Fibroblast of pulmonary artery (primary cell): ENCODE measurements at regions not wholly inside any gene's neighbourhood (a gene's known extent, or its start where the extent isn't known, plus 50 kb on each side); places are given as distances from the start of the nearest gene placed in this dataset.
"Not testable (repeated sequence)": the region's sequence is repeated elsewhere in the genome, so short reads cannot be mapped to it uniquely, and the experiment has no call there.

Experiments used
- DNase-seq: peaks from one replicate; pipeline ENCODE4 v3.0.0-alpha.2; 2010; ENCODE audit warnings: low read depth
- H3K4me3 ChIP-seq: replicated peaks from 2 replicates; pipeline ENCODE4 v1.5.1; 2011; ENCODE audit warnings: low read depth, mild to moderate bottlenecking, control low read depth, low read length, moderate library complexity
- TF ChIP-seq, protein P1 (sequence below): IDR thresholded peaks from 2 replicates; pipeline ENCODE4 v1.5.1; 2011; ENCODE audit warnings: mild to moderate bottlenecking, control low read depth, low read length, inconsistent platforms; ENCODE audit errors: missing control alignments

DNA sequence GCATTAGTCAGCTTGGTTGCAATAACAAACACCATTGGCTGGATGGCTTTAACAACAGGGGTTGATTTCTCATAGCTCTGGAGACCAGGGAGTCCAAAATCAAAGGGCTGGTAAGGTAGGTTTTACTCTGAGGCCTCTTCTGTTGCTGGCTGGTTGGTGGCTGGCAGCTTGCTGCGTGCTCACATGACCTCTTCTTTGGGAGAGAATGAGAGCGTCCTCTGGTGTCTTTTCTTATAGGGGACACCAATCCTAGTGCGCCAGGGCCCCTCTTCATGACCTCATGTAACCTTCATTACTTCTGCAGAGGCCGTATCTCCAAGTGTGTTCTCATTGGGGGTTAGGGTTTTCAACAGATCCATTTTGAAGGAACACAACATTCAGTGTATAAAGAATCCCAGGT lies 1308.3 kb downstream of the TBC1D22A start:
- no peak for DNase-seq
- TF ChIP-seq, protein P1, sequence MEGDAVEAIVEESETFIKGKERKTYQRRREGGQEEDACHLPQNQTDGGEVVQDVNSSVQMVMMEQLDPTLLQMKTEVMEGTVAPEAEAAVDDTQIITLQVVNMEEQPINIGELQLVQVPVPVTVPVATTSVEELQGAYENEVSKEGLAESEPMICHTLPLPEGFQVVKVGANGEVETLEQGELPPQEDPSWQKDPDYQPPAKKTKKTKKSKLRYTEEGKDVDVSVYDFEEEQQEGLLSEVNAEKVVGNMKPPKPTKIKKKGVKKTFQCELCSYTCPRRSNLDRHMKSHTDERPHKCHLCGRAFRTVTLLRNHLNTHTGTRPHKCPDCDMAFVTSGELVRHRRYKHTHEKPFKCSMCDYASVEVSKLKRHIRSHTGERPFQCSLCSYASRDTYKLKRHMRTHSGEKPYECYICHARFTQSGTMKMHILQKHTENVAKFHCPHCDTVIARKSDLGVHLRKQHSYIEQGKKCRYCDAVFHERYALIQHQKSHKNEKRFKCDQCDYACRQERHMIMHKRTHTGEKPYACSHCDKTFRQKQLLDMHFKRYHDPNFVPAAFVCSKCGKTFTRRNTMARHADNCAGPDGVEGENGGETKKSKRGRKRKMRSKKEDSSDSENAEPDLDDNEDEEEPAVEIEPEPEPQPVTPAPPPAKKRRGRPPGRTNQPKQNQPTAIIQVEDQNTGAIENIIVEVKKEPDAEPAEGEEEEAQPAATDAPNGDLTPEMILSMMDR, result no peak
- no peak overlapping the region for H3K4me3 ChIP-seq

- no peak overlapping the region for H3K4me3 ChIP-seq
- no peak for DNase-seq
- TF ChIP-seq, protein P1, result no peak
Measured at GRCh38 chr22:48070083-48070482, 1307.6 kb downstream of the TBC1D22A start.

DNA sequence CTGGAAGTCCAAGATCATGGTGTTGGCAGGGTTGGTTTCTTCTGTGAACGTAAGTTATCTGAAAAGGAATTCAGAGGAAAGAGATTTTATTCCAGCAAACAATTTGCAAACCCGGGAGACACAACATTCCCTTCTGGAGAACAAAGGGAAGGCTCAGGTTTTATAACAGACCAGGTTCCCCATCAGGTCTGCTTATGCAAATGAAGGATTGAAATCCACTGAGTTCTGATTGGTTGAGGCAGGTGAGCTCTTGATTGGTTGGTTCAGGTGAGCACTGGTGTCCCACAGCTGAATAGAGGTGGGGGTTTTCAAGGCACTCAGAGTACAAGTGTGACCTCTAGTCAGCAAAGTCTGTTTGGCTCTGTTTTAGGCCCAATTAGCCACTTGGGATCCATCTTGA lies 1306.8 kb downstream of the TBC1D22A start:
- no peak overlapping the region for H3K4me3 ChIP-seq
- TF ChIP-seq, protein P1, result no peak
- DNase-seq, result no peak

GRCh38 chr22:48068323-48068885 lies 1306.0 kb downstream of the TBC1D22A start:
- H3K4me3 ChIP-seq, result no peak overlapping the region
- TF ChIP-seq, protein P1, result no peak
- no peak for DNase-seq

DNA sequence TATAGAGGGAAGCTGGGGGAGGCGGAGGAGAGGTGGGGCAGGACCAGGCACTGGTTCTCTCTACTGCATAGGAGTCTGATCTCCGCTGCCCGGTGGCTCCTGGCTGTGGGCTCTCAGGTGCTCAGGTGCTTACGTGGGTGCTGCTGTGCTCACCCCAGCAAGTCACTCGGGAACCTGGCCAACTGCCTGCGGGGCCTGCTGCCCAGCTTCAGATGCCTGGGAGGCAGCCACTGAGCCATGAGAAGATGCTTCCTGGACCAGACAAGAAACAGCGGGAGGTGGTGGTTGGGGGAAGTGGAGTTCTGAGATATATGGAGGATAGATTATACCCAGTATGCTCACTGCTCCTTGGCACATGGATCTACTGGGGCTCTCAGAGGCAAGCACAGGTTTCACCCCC lies 1303.4 kb downstream of the TBC1D22A start:
- DNase-seq, result no peak
- TF ChIP-seq, protein P1, result no peak
- no peak overlapping the region for H3K4me3 ChIP-seq

DNA sequence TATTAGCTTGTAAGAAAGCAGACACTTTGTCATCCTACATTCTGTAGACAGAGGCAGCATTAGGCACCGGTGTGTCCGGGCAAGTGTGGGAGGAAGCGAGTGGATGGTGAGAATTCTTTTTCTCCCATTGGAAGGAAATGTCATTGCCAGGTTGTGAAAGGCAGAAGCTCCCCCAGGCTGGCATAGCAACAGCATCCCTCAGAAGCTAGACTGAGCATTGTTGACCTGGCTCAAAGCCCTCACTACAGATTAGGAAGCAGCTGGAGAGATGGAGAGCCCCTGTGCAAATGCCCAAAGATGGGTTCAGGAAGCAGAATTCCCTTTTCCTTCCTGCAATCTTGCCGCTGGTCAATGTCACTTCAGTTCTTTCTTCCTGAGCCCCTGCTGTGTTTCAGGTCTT lies 1299.3 kb downstream of the TBC1D22A start:
- H3K4me3 ChIP-seq, result no peak overlapping the region

DNA sequence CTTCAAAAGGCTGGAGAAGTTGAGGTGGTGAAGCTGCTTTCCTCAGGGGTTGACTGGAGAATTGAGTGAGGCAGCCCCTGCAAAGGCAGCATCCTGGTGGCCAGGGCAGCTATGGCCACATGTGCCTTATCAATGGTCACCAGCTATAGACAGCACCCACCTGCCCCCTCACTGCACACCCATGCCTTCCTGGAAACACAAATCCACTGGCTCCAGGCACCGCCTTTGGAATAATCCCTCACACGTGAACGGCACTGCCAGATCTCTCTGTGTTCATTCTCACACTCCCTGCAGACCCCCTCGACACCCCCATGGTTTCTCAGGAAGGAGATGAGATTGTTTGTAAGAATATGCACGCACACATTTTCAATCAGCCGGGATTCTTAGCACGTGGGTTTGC lies 1297.8 kb downstream of the TBC1D22A start:
- TF ChIP-seq, protein P1, result no peak
- no peak overlapping the region for H3K4me3 ChIP-seq
- no peak for DNase-seq

More for the DNA sequence above, 1299.3 kb downstream of the TBC1D22A start:
- TF ChIP-seq, protein P1, result no peak
- DNase-seq, result no peak

DNA sequence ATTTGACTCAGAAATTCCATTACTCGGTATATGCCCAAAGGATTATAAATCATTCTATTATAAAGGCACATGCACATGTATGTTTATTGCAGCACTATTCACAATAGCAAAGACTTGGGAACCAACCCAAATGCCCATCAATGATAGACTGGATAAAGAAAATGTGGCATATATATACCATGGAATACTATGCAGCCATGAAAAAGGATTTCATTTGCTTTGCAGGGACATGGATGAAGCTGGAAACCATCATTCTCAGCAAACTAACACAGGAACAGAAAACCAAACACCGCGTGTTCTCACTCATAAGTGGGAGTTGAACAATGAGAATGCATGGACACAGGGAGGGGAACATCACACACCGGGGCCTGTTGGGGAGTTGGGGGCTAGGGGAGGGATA lies 1297.1 kb downstream of the TBC1D22A start:
- not testable (repeated sequence) for H3K4me3 ChIP-seq, DNase-seq
